Thoracic aorta (tissue), 2 donors: ENCODE measurements at regions not wholly inside any gene's neighbourhood (a gene's known extent, or its start where the extent isn't known, plus 50 kb on each side); places are given as distances from the start of the nearest gene placed in this dataset.

ENCODE experiments used
- ATAC-seq: fragments of 150-250 bp; one replicate; pipeline ENCODE4 v1.8.0; 2017; ENCODE audit warnings: low read depth; ENCODE audit not compliant: insufficient number of reproducible peaks, low FRiP score
- DNase-seq: peaks from one replicate; pipeline ENCODE4 v3.0.0-alpha.2; 2020; ENCODE audit warnings: low spot score
- H3K27ac ChIP-seq, 2 donors: fragments of 200-600 bp; sonication (generic); 1 replicate in 1 of 2; 2 replicates in 1 of 2; pipeline ENCODE4 v1.5.1; 2016; ENCODE audit warnings: mild to moderate bottlenecking in 2 of 2, moderate library complexity in 2 of 2
- H3K27me3 ChIP-seq: fragments of 200-600 bp; sonication (generic); replicated peaks from 2 replicates; pipeline ENCODE4 v1.6.0; 2016; ENCODE audit warnings: mild to moderate bottlenecking; ENCODE audit not compliant: insufficient read depth
- H3K36me3 ChIP-seq: fragments of 200-600 bp; sonication (generic); one replicate; pipeline ENCODE4 v1.5.1; 2016
- H3K4me1 ChIP-seq, 2 donors: fragments of 200-600 bp; sonication (generic); 1 replicate in 1 of 2; 2 replicates in 1 of 2; pipeline versions ENCODE4 v1.5.1 to v1.6.0; 2016; ENCODE audit warnings: low read depth in 2 of 2, mild to moderate bottlenecking in 1 of 2; ENCODE audit not compliant: control insufficient read depth in 1 of 2
- H3K4me3 ChIP-seq: fragments of 200-600 bp; sonication (generic); 2 replicates; pipeline ENCODE4 v1.5.1; 2016; ENCODE audit warnings: mild to moderate bottlenecking
- H3K9me3 ChIP-seq: fragments of 200-600 bp; sonication (generic); 2 replicates; pipeline ENCODE4 v1.5.1; 2016
- CTCF ChIP-seq: fragments of 200-600 bp; sonication (generic); IDR thresholded peaks from one replicate; pipeline ENCODE4 v1.5.1; 2019; ENCODE audit warnings: antibody characterized with exemption

GRCh38 chrX:124827258-124827845 is 481.0 kb downstream of the SH2D1A start:
- Histone ChIP-seq H3K9me3 (no peaks in the 10 kb centered on the region), H3K4me3 (no peak overlapping the region), H3K27ac (no peak overlapping the region), H3K27me3 (no peaks in the 10 kb centered on the region), H3K4me1 (no peaks in the 10 kb centered on the region), H3K36me3 (no peaks in the 10 kb centered on the region)
- TF ChIP-seq CTCF: no peak
- no peak for DNase-seq
- ATAC-seq: no peak

GRCh38 chrX:124829930-124830329 is 483.6 kb downstream of the SH2D1A start:
- H3K4me1 ChIP-seq: no peaks in the 10 kb centered on the region
- no peak for TF ChIP-seq CTCF
- no peak for DNase-seq

GRCh38 chrX:124836786-124837185 is 482.9 kb upstream of the TEX13C start:
- Histone ChIP-seq H3K4me3 (no peak overlapping the region), H3K27ac (no peak overlapping the region), H3K9me3 (no peaks in the 10 kb centered on the region), H3K36me3 (no peaks in the 10 kb centered on the region), H3K4me1 (no peaks in the 10 kb centered on the region), H3K27me3 (no peaks in the 10 kb centered on the region)
- no peak for TF ChIP-seq CTCF
- DNase-seq: no peak
- no peak for ATAC-seq

More at GRCh38 chrX:124829930-124830329, 483.6 kb downstream of the SH2D1A start:
- no peak overlapping the region for H3K4me3 ChIP-seq
- ATAC-seq: no peak
- no peaks in the 10 kb centered on the region for H3K9me3 ChIP-seq
- H3K27me3 ChIP-seq: no peaks in the 10 kb centered on the region
- H3K27ac ChIP-seq: no peak overlapping the region
- H3K36me3 ChIP-seq: no peaks in the 10 kb centered on the region

GRCh38 chrX:124842205-124842604 is 477.5 kb upstream of the TEX13C start:
- Histone ChIP-seq H3K4me3 (no peak overlapping the region), H3K36me3 (no peaks in the 10 kb centered on the region), H3K4me1 (no peaks in the 10 kb centered on the region), H3K27ac (no peak overlapping the region), H3K27me3 (no peaks in the 10 kb centered on the region), H3K9me3 (no peaks in the 10 kb centered on the region)
- DNase-seq: no peak
- TF ChIP-seq CTCF: no peak
- ATAC-seq: no peak

- Histone ChIP-seq H3K27me3 (no peaks in the 10 kb centered on the region), H3K4me1 (no peaks in the 10 kb centered on the region), H3K27ac (no peak overlapping the region), H3K4me3 (no peak overlapping the region), H3K9me3 (no peaks in the 10 kb centered on the region), H3K36me3 (no peaks in the 10 kb centered on the region)
- ATAC-seq: no peak
- no peak for TF ChIP-seq CTCF
- no peak for DNase-seq
These were observed 458.9 kb upstream of the TEX13C start for GRCh38 chrX:124860736-124861135.
